ENCODE measurements at regions not wholly inside any gene's neighbourhood (a gene's known extent, or its start where the extent isn't known, plus 50 kb on each side); places are given as distances from the start of the nearest gene placed in this dataset.
A peak's percentile ranks its signal among the peaks of the same experiment; 100 is the strongest.

- Histone ChIP-seq H2BK12ac (ENCODE audit: low read length) (no peak overlapping the region), H4K91ac (ENCODE audit: low read depth, low read length, poor library complexity) (no peak overlapping the region), H2BK120ac (ENCODE audit: low read depth, low read length) (no peak overlapping the region), H2BK5ac (ENCODE audit: low read length) (no peak overlapping the region), H3K4me2 (ENCODE audit: insufficient read depth, low read length, poor library complexity, severe bottlenecking) (no peak overlapping the region), H3K14ac (ENCODE audit: low read length) (no peak overlapping the region), H3K36me3 (replicated peaks in 1 of 2; ENCODE audit: control insufficient read depth in 2 of 2, insufficient read depth in 2 of 2, low read length in 2 of 2) (no peaks in the 10 kb centered on the region), H2BK15ac (ENCODE audit: low read length) (no peak overlapping the region), H3K79me1 (ENCODE audit: low read depth, low read length) (no peaks in the 10 kb centered on the region), H3K27me3 (ENCODE audit: control insufficient read depth in 3 of 3, insufficient read depth in 3 of 3, low read depth in 1 of 3, low read length in 3 of 3) (no peaks in the 10 kb centered on the region), H3K4me1 (ENCODE audit: control insufficient read depth in 2 of 2, insufficient read depth in 1 of 2, low read depth in 1 of 2, low read length in 2 of 2) (no peaks in the 10 kb centered on the region), H2AK5ac (ENCODE audit: low read depth, low read length) (no peak overlapping the region), H3K9ac (ENCODE audit: low read depth, low read length, poor library complexity) (no peak overlapping the region), H3K18ac (ENCODE audit: low read length) (no peak overlapping the region), H4K8ac (ENCODE audit: low read depth, low read length) (no peak overlapping the region), H3K23ac (ENCODE audit: low read depth, low read length, poor library complexity) (no peak overlapping the region), H3K4me3 (ENCODE audit: low read length in 2 of 2) (no peak overlapping the region), H3K4ac (ENCODE audit: low read length) (no peak overlapping the region), H2AFZ (ENCODE audit: low read length) (no peak overlapping the region), H3K27ac (replicated peaks; ENCODE audit: low read length) (no peak overlapping the region), H3K9me3 (replicated peaks in 1 of 2; ENCODE audit: control insufficient read depth in 2 of 2, insufficient read depth in 1 of 2, low read depth in 1 of 2, low read length in 2 of 2) (peaks cover 6 to 8% of the 10 kb centered on the region in 2 donors)
- no peak for DNase-seq (ENCODE audit: low spot score)
- WGBS, 2 donors (ENCODE audit: extremely low coverage in 2 of 2, insufficient read length in 2 of 2, insufficient replicate concordance in 1 of 2): no CpG with 5 or more reads among the region's 5 CpGs
These were observed 65.5 kb downstream of the C11orf91 start for GRCh38 chr11:33635161-33635560.

- no peak overlapping the region for H4K8ac ChIP-seq (ENCODE audit: low read depth, low read length)
- no peak overlapping the region for H3K9ac ChIP-seq (ENCODE audit: low read depth, low read length, poor library complexity)
- H3K27me3 ChIP-seq (ENCODE audit: control insufficient read depth in 3 of 3, insufficient read depth in 3 of 3, low read depth in 1 of 3, low read length in 3 of 3): no peaks in the 10 kb centered on the region
- H3K14ac ChIP-seq (ENCODE audit: low read length): no peak overlapping the region
- H3K9me3 ChIP-seq (replicated peaks in 1 of 2; ENCODE audit: control insufficient read depth in 2 of 2, insufficient read depth in 1 of 2, low read depth in 1 of 2, low read length in 2 of 2): peaks cover 6 to 8% of the 10 kb centered on the region in 2 donors
- DNase-seq (ENCODE audit: low spot score): no peak
- no peaks in the 10 kb centered on the region for H3K36me3 ChIP-seq (replicated peaks in 1 of 2; ENCODE audit: control insufficient read depth in 2 of 2, insufficient read depth in 2 of 2, low read length in 2 of 2)
- H3K4me3 ChIP-seq (ENCODE audit: low read length in 2 of 2): no peak overlapping the region
- no peak overlapping the region for H4K91ac ChIP-seq (ENCODE audit: low read depth, low read length, poor library complexity)
- no peak overlapping the region for H2BK5ac ChIP-seq (ENCODE audit: low read length)
- H2BK120ac ChIP-seq (ENCODE audit: low read depth, low read length): no peak overlapping the region
- no peak overlapping the region for H3K4me2 ChIP-seq (ENCODE audit: insufficient read depth, low read length, poor library complexity, severe bottlenecking)
- no peak overlapping the region for H3K23ac ChIP-seq (ENCODE audit: low read depth, low read length, poor library complexity)
- H2AK5ac ChIP-seq (ENCODE audit: low read depth, low read length): peak overlapping the region; percentile 62
- WGBS, 2 donors (ENCODE audit: extremely low coverage in 2 of 2, insufficient read length in 2 of 2, insufficient replicate concordance in 1 of 2): no CpG with 5 or more reads among the region's 7 CpGs
- no peaks in the 10 kb centered on the region for H3K79me1 ChIP-seq (ENCODE audit: low read depth, low read length)
- H2BK15ac ChIP-seq (ENCODE audit: low read length): no peak overlapping the region
- no peak overlapping the region for H2BK12ac ChIP-seq (ENCODE audit: low read length)
- no peaks in the 10 kb centered on the region for H3K4me1 ChIP-seq (ENCODE audit: control insufficient read depth in 2 of 2, insufficient read depth in 1 of 2, low read depth in 1 of 2, low read length in 2 of 2)
- no peak overlapping the region for H2AFZ ChIP-seq (ENCODE audit: low read length)
- H3K27ac ChIP-seq (replicated peaks; ENCODE audit: low read length): no peak overlapping the region
- no peak overlapping the region for H3K18ac ChIP-seq (ENCODE audit: low read length)
- H3K4ac ChIP-seq (ENCODE audit: low read length): no peak overlapping the region
These were observed 66.3 kb downstream of the C11orf91 start for GRCh38 chr11:33634291-33634834.

- no peak for DNase-seq (ENCODE audit: low spot score)
These were observed 67.2 kb downstream of the C11orf91 start for GRCh38 chr11:33633251-33634003.

GRCh38 chr11:33631749-33632091 is 68.9 kb downstream of the C11orf91 start:
- Histone ChIP-seq H3K4ac (ENCODE audit: low read length) (no peak overlapping the region), H3K18ac (ENCODE audit: low read length) (no peak overlapping the region), H3K27me3 (ENCODE audit: control insufficient read depth in 3 of 3, insufficient read depth in 3 of 3, low read depth in 1 of 3, low read length in 3 of 3) (no peaks in the 10 kb centered on the region), H2BK5ac (ENCODE audit: low read length) (no peak overlapping the region), H2AFZ (ENCODE audit: low read length) (no peak overlapping the region), H4K8ac (ENCODE audit: low read depth, low read length) (no peak overlapping the region), H2AK5ac (ENCODE audit: low read depth, low read length) (no peak overlapping the region), H3K79me1 (ENCODE audit: low read depth, low read length) (no peaks in the 10 kb centered on the region), H3K9me3 (replicated peaks in 1 of 2; ENCODE audit: control insufficient read depth in 2 of 2, insufficient read depth in 1 of 2, low read depth in 1 of 2, low read length in 2 of 2) (peaks cover 3 to 8% of the 10 kb centered on the region in 2 donors), H2BK12ac (ENCODE audit: low read length) (no peak overlapping the region), H3K27ac (replicated peaks; ENCODE audit: low read length) (no peak overlapping the region), H3K9ac (ENCODE audit: low read depth, low read length, poor library complexity) (no peak overlapping the region), H4K91ac (ENCODE audit: low read depth, low read length, poor library complexity) (no peak overlapping the region), H3K4me3 (ENCODE audit: low read length in 2 of 2) (no peak overlapping the region), H3K4me1 (ENCODE audit: control insufficient read depth in 2 of 2, insufficient read depth in 1 of 2, low read depth in 1 of 2, low read length in 2 of 2) (no peaks in the 10 kb centered on the region), H2BK120ac (ENCODE audit: low read depth, low read length) (no peak overlapping the region), H3K23ac (ENCODE audit: low read depth, low read length, poor library complexity) (no peak overlapping the region), H2BK15ac (ENCODE audit: low read length) (no peak overlapping the region), H3K36me3 (replicated peaks in 1 of 2; ENCODE audit: control insufficient read depth in 2 of 2, insufficient read depth in 2 of 2, low read length in 2 of 2) (no peaks in the 10 kb centered on the region), H3K4me2 (ENCODE audit: insufficient read depth, low read length, poor library complexity, severe bottlenecking) (no peak overlapping the region), H3K14ac (ENCODE audit: low read length) (no peak overlapping the region)
- no CpG with 5 or more reads among the region's 5 CpGs for WGBS, 2 donors (ENCODE audit: extremely low coverage in 2 of 2, insufficient read length in 2 of 2, insufficient replicate concordance in 1 of 2)
- DNase-seq (ENCODE audit: low spot score): no peak

More at GRCh38 chr11:33633251-33634003, 67.2 kb downstream of the C11orf91 start:
- Histone ChIP-seq H3K27me3 (ENCODE audit: control insufficient read depth in 3 of 3, insufficient read depth in 3 of 3, low read depth in 1 of 3, low read length in 3 of 3) (no peaks in the 10 kb centered on the region), H3K79me1 (ENCODE audit: low read depth, low read length) (no peaks in the 10 kb centered on the region), H2BK120ac (ENCODE audit: low read depth, low read length) (no peak overlapping the region), H3K18ac (ENCODE audit: low read length) (no peak overlapping the region), H3K9ac (ENCODE audit: low read depth, low read length, poor library complexity) (no peak overlapping the region), H2AK5ac (ENCODE audit: low read depth, low read length) (no peak overlapping the region), H3K14ac (ENCODE audit: low read length) (no peak overlapping the region), H3K4me3 (ENCODE audit: low read length in 2 of 2) (no peak overlapping the region), H3K4me1 (ENCODE audit: control insufficient read depth in 2 of 2, insufficient read depth in 1 of 2, low read depth in 1 of 2, low read length in 2 of 2) (no peaks in the 10 kb centered on the region), H3K36me3 (replicated peaks in 1 of 2; ENCODE audit: control insufficient read depth in 2 of 2, insufficient read depth in 2 of 2, low read length in 2 of 2) (no peaks in the 10 kb centered on the region), H3K27ac (replicated peaks; ENCODE audit: low read length) (no peak overlapping the region), H3K23ac (ENCODE audit: low read depth, low read length, poor library complexity) (no peak overlapping the region), H4K8ac (ENCODE audit: low read depth, low read length) (no peak overlapping the region), H2BK15ac (ENCODE audit: low read length) (no peak overlapping the region), H3K4me2 (ENCODE audit: insufficient read depth, low read length, poor library complexity, severe bottlenecking) (no peak overlapping the region), H4K91ac (ENCODE audit: low read depth, low read length, poor library complexity) (no peak overlapping the region), H3K9me3 (replicated peaks in 1 of 2; ENCODE audit: control insufficient read depth in 2 of 2, insufficient read depth in 1 of 2, low read depth in 1 of 2, low read length in 2 of 2) (peaks cover 3 to 8% of the 10 kb centered on the region in 2 donors), H2AFZ (ENCODE audit: low read length) (no peak overlapping the region), H2BK12ac (ENCODE audit: low read length) (no peak overlapping the region), H3K4ac (ENCODE audit: low read length) (no peak overlapping the region), H2BK5ac (ENCODE audit: low read length) (no peak overlapping the region)
- no CpG with 5 or more reads among the region's 15 CpGs for WGBS, 2 donors (ENCODE audit: extremely low coverage in 2 of 2, insufficient read length in 2 of 2, insufficient replicate concordance in 1 of 2)
